Cardiac muscle cell (in vitro differentiated cells and primary cell): ENCODE measurements at regions not wholly inside any gene's neighbourhood (a gene's known extent, or its start where the extent isn't known, plus 50 kb on each side); places are given as distances from the start of the nearest gene placed in this dataset.

ENCODE experiments used
- DNase-seq, 2 donors: peaks; one replicate each; pipeline versions ENCODE4 v3.0.0 to v3.0.0-alpha.2; 2010 to 2017; ENCODE audit warnings: low read depth in 1 of 2, low spot score in 1 of 2
- H3K27ac ChIP-seq: fragments of 200-600 bp; sonication (generic); 2 replicates; pipeline ENCODE4 v1.5.1; 2016
- H3K27me3 ChIP-seq: fragments of 200-600 bp; sonication (generic); 2 replicates; pipeline ENCODE4 v1.6.0; 2016; ENCODE audit warnings: control low read depth
- H3K36me3 ChIP-seq: fragments of 200-600 bp; sonication (generic); 2 replicates; pipeline ENCODE4 v1.5.1; 2016; ENCODE audit warnings: control low read depth
- H3K4me1 ChIP-seq: fragments of 200-600 bp; sonication (generic); 2 replicates; pipeline ENCODE4 v1.8.1; 2017; ENCODE audit warnings: low read depth, mild to moderate bottlenecking, mixed run types
- H3K4me3 ChIP-seq: fragments of 200-600 bp; sonication (generic); 2 replicates; pipeline ENCODE4 v1.5.1; 2016; ENCODE audit warnings: mild to moderate bottlenecking
- H3K9me3 ChIP-seq: fragments of 200-600 bp; sonication (generic); 2 replicates; pipeline ENCODE4 v1.5.1; 2017; ENCODE audit warnings: low read depth, mild to moderate bottlenecking, control low read depth
- CTCF ChIP-seq: IDR thresholded peaks from 2 replicates; pipeline ENCODE4 v1.5.1; 2012; ENCODE audit warnings: low read depth, mild to moderate bottlenecking, low read length

GRCh38 chr3:132203889-132204596, 113.2 kb upstream of the ACP3 start:
- no peaks in the 10 kb centered on the region for H3K27me3 ChIP-seq
- no peaks in the 10 kb centered on the region for H3K36me3 ChIP-seq
- TF ChIP-seq CTCF: no peak
- DNase-seq: no peak
- H3K4me1 ChIP-seq: no peaks in the 10 kb centered on the region
- H3K4me3 ChIP-seq: no peak overlapping the region
- no peaks in the 10 kb centered on the region for H3K9me3 ChIP-seq
- H3K27ac ChIP-seq: no peak overlapping the region

- H3K4me3 ChIP-seq: no peak overlapping the region
- H3K36me3 ChIP-seq: no peaks in the 10 kb centered on the region
- no peak for DNase-seq
- H3K4me1 ChIP-seq: no peaks in the 10 kb centered on the region
- H3K27me3 ChIP-seq: no peaks in the 10 kb centered on the region
- H3K9me3 ChIP-seq: no peaks in the 10 kb centered on the region
- no peak for TF ChIP-seq CTCF
- no peak overlapping the region for H3K27ac ChIP-seq
Observed at GRCh38 chr3:132205609-132206008, 111.6 kb upstream of the ACP3 start.

GRCh38 chr3:132209855-132210254, 107.4 kb upstream of the ACP3 start:
- Histone ChIP-seq H3K9me3 (no peaks in the 10 kb centered on the region), H3K27me3 (no peaks in the 10 kb centered on the region), H3K27ac (no peak overlapping the region), H3K4me3 (no peak overlapping the region), H3K36me3 (no peaks in the 10 kb centered on the region), H3K4me1 (no peaks in the 10 kb centered on the region)
- no peak for TF ChIP-seq CTCF
- DNase-seq: no peak

GRCh38 chr3:132210476-132211346, 106.5 kb upstream of the ACP3 start:
- Histone ChIP-seq H3K9me3 (no peaks in the 10 kb centered on the region), H3K36me3 (no peaks in the 10 kb centered on the region), H3K27ac (no peak overlapping the region), H3K27me3 (no peaks in the 10 kb centered on the region), H3K4me1 (no peaks in the 10 kb centered on the region), H3K4me3 (no peak overlapping the region)
- peak in 1 of 2 donors; percentile 36 for DNase-seq
- TF ChIP-seq CTCF: peak; percentile 25

GRCh38 chr3:132211896-132212295, 105.3 kb upstream of the ACP3 start:
- Histone ChIP-seq H3K27ac (no peak overlapping the region), H3K4me1 (no peaks in the 10 kb centered on the region), H3K4me3 (no peak overlapping the region), H3K27me3 (no peaks in the 10 kb centered on the region), H3K36me3 (no peaks in the 10 kb centered on the region), H3K9me3 (no peaks in the 10 kb centered on the region)
- TF ChIP-seq CTCF: no peak
- peak in 1 of 2 donors; percentile 70 for DNase-seq
